Suprapubic skin (tissue), 4 donors: ENCODE measurements at regions not wholly inside any gene's neighbourhood (a gene's known extent, or its start where the extent isn't known, plus 50 kb on each side); places are given as distances from the start of the nearest gene placed in this dataset.

ENCODE experiments used
- DNase-seq, 2 donors: peaks; one replicate each; pipeline ENCODE4 v3.0.0-alpha.2; 2019; ENCODE audit warnings: low spot score in 2 of 2
- H3K27ac ChIP-seq: fragments of 200-600 bp; sonication (generic); one replicate; pipeline ENCODE4 v1.5.1; 2019
- H3K27me3 ChIP-seq: fragments of 200-600 bp; sonication (generic); one replicate; pipeline ENCODE4 v1.5.1; 2019
- H3K36me3 ChIP-seq: fragments of 200-600 bp; sonication (generic); one replicate; pipeline ENCODE4 v1.5.1; 2019
- H3K4me1 ChIP-seq: fragments of 200-600 bp; sonication (generic); one replicate; pipeline ENCODE4 v1.5.1; 2019
- H3K4me3 ChIP-seq: fragments of 200-600 bp; sonication (generic); one replicate; pipeline ENCODE4 v1.5.1; 2019; ENCODE audit warnings: mild to moderate bottlenecking
- H3K9me3 ChIP-seq: fragments of 200-600 bp; sonication (generic); one replicate; pipeline ENCODE4 v1.5.1; 2019
- EP300 ChIP-seq: sonication (generic); formaldehyde crosslinking; IDR thresholded peaks from one replicate; pipeline ENCODE4 v1.6.1; 2017; ENCODE audit warnings: antibody characterized with exemption
- POLR2A ChIP-seq, 2 donors: fragments of 450-650 bp; IDR thresholded peaks; one replicate each; pipeline ENCODE4 v1.6.1; 2017; ENCODE audit warnings: antibody characterized with exemption in 2 of 2, mild to moderate bottlenecking in 2 of 2, moderate library complexity in 2 of 2
- POLR2AphosphoS5 ChIP-seq, 3 donors: sonication (generic); formaldehyde crosslinking; IDR thresholded peaks; one replicate each; pipeline ENCODE4 v1.6.1; 2017; ENCODE audit warnings: antibody characterized with exemption in 3 of 3
- whole genome bisulfite sequencing: methylation state at CpG from one replicate; pipeline ENCODE4 v1.1.5; 2018; 5-methylcytosine and 5-hydroxymethylcytosine counted together
- TF ChIP-seq, protein P1 (sequence below), 2 donors: fragments of 200-600 bp in 1 of 2; fragments of 450-650 bp in 1 of 2; sonication (generic) in 1 of 2; IDR thresholded peaks; one replicate each; pipeline ENCODE4 v1.5.1; 2016 to 2019; ENCODE audit warnings: antibody characterized with exemption in 2 of 2, mild to moderate bottlenecking in 1 of 2, moderate library complexity in 1 of 2

DNA sequence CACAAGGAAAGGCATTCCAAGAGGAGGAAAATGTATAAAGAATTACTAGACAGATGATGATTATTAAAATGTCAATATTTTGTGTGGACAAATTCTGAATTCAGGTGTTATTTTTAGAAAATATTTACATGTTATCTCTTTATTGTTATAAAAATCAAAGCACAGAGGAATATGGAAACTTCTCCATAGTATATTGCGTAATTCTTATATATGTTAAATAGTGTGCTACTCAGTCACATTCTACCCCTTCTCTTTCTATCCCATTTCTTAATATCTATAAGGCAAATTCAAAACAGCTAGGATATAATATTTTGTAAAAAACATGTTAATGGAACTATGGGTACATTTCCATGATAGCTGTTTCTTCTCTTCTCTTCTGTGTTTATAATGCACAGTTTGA lies 546.8 kb upstream of the FTMT start:
- H3K9me3 ChIP-seq = no peaks in the 10 kb centered on the region
- H3K36me3 ChIP-seq = no peaks in the 10 kb centered on the region
- TF ChIP-seq POLR2A (IDR thresholded peaks at IDR 0.05) (no peak), POLR2AphosphoS5 (IDR thresholded peaks at IDR 0.05) (no peak), EP300 (no peak)
- TF ChIP-seq, protein P1, sequence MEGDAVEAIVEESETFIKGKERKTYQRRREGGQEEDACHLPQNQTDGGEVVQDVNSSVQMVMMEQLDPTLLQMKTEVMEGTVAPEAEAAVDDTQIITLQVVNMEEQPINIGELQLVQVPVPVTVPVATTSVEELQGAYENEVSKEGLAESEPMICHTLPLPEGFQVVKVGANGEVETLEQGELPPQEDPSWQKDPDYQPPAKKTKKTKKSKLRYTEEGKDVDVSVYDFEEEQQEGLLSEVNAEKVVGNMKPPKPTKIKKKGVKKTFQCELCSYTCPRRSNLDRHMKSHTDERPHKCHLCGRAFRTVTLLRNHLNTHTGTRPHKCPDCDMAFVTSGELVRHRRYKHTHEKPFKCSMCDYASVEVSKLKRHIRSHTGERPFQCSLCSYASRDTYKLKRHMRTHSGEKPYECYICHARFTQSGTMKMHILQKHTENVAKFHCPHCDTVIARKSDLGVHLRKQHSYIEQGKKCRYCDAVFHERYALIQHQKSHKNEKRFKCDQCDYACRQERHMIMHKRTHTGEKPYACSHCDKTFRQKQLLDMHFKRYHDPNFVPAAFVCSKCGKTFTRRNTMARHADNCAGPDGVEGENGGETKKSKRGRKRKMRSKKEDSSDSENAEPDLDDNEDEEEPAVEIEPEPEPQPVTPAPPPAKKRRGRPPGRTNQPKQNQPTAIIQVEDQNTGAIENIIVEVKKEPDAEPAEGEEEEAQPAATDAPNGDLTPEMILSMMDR (IDR thresholded peaks at IDR 0.05) = no peak
- 99% methylated on average over 1 of the region's 1 CpG for WGBS
- H3K27ac ChIP-seq = no peak overlapping the region
- no peak for DNase-seq
- no peak overlapping the region for H3K4me3 ChIP-seq
- H3K27me3 ChIP-seq = no peaks in the 10 kb centered on the region
- no peaks in the 10 kb centered on the region for H3K4me1 ChIP-seq

DNA sequence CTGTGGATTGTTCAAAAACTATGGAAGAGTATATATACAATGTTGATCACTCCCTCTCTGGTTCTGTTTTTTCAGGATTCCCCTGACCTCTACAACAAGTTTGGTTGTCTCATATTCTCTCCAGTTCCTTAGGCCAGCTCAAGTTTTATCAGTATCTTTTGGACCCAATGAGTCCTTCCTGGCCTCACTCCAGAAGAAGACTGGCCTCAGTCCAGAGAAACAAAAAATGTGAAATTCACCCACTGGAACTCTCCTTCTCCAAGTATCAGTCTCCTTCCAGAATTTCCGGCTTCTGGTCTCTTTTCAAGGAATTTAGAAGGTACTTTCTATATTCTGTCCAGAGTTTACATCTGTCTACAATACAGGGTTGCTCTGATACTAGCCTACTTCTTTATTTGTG lies 537.8 kb upstream of the FTMT start:
- H3K36me3 ChIP-seq = no peaks in the 10 kb centered on the region
- no peak overlapping the region for H3K4me3 ChIP-seq
- no peaks in the 10 kb centered on the region for H3K27me3 ChIP-seq
- no peaks in the 10 kb centered on the region for H3K9me3 ChIP-seq
- 65% methylated on average over 1 of the region's 1 CpG for WGBS
- no peak for TF ChIP-seq EP300
- no peak for TF ChIP-seq POLR2AphosphoS5 (IDR thresholded peaks at IDR 0.05)
- TF ChIP-seq, protein P1 (IDR thresholded peaks at IDR 0.05) = no peak
- TF ChIP-seq POLR2A (IDR thresholded peaks at IDR 0.05) = no peak
- H3K27ac ChIP-seq = no peak overlapping the region
- no peaks in the 10 kb centered on the region for H3K4me1 ChIP-seq
- no peak for DNase-seq

DNA sequence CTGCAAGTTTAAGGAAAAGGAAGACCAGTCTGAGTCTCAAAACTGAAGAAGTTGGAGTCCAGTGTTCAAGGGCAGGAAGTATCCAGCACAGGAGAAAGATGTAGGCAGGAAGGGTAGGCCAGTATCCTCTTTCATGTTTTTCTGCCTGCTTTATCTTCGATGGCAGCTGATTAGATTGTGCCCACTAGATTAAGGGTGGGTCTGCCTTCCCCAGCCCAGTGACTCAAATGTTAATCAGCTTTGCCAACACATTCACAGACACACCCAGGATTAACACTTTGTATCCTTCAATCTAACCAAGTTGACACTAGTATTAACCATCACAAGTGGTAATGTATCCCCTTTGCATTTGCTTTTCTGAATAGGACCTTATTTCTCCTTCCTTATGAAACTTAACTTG lies 535.9 kb upstream of the FTMT start:
- H3K4me1 ChIP-seq = no peaks in the 10 kb centered on the region
- no peaks in the 10 kb centered on the region for H3K27me3 ChIP-seq
- no peak overlapping the region for H3K4me3 ChIP-seq
- WGBS = 31% methylated on average over 1 of the region's 1 CpG
- H3K36me3 ChIP-seq = no peaks in the 10 kb centered on the region
- no peak for DNase-seq
- no peaks in the 10 kb centered on the region for H3K9me3 ChIP-seq
- no peak overlapping the region for H3K27ac ChIP-seq
- TF ChIP-seq POLR2A (IDR thresholded peaks at IDR 0.05) (no peak), POLR2AphosphoS5 (IDR thresholded peaks at IDR 0.05) (no peak), EP300 (no peak)
- TF ChIP-seq, protein P1 (IDR thresholded peaks at IDR 0.05) = no peak

DNA sequence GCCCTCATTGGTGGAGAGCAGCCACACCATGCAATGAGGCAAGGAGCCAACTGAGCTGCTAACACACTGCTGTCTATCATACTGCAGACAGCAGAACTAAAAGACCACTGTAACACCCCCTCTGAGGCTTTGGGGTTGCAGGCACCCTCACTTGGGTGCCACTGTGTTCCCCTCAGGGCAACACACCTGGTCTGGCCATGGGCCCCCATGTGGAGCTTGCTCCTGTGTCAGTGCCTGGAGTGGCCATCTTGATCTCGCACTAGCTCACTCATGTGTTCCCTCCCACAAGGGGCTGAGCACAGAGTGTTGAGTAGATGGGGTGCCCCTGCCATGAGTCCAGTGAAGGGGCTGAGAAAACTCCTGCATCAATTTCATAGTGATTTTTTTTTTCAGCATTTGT lies 532.4 kb upstream of the FTMT start:
- WGBS = 100% methylated on average over 1 of the region's 1 CpG
- H3K4me1 ChIP-seq = no peaks in the 10 kb centered on the region
- TF ChIP-seq POLR2AphosphoS5 (IDR thresholded peaks at IDR 0.05) (no peak), EP300 (no peak), POLR2A (IDR thresholded peaks at IDR 0.05) (no peak)
- TF ChIP-seq, protein P1 (IDR thresholded peaks at IDR 0.05) = no peak
- H3K27ac ChIP-seq = no peak overlapping the region
- no peaks in the 10 kb centered on the region for H3K36me3 ChIP-seq
- DNase-seq = no peak
- H3K27me3 ChIP-seq = no peaks in the 10 kb centered on the region
- no peaks in the 10 kb centered on the region for H3K9me3 ChIP-seq
- H3K4me3 ChIP-seq = no peak overlapping the region

DNA sequence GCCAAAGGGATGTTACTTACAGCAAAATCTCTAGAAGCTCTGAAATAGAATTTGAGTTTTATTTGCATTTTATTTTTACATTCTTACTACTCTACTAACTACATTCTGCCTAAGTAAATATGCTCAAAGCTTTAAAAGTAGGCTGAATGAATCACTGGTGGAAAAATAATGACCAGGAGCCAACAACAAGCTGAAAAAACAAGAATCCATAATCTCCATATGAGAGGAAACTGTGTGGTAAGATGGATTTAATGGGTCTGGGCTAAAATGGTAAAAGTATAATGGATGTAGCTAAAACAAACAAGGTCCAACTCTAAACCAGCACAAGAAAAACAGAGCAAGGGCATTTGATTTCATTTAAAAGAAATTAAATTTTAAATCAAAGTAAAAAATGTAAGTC lies 525.8 kb upstream of the FTMT start:
- Histone ChIP-seq H3K4me3 (no peak overlapping the region), H3K9me3 (no peaks in the 10 kb centered on the region), H3K27me3 (no peaks in the 10 kb centered on the region), H3K4me1 (no peaks in the 10 kb centered on the region), H3K27ac (no peak overlapping the region), H3K36me3 (no peaks in the 10 kb centered on the region)
- no peak for TF ChIP-seq POLR2AphosphoS5 (IDR thresholded peaks at IDR 0.05)
- no peak for TF ChIP-seq POLR2A (IDR thresholded peaks at IDR 0.05)
- TF ChIP-seq, protein P1 (IDR thresholded peaks at IDR 0.05) = no peak
- TF ChIP-seq EP300 = no peak
- no peak for DNase-seq
